Effector CD4-positive, alpha-beta T cell (primary cell): ENCODE measurements at regions not wholly inside any gene's neighbourhood (a gene's known extent, or its start where the extent isn't known, plus 50 kb on each side); places are given as distances from the start of the nearest gene placed in this dataset.
A peak's percentile ranks its signal among the peaks of the same experiment; 100 is the strongest.

Experiments
- DNase-seq: peaks from one replicate; pipeline ENCODE4 v3.0.0-alpha.2; 2020

- DNase-seq: peak; percentile 5
Observed at GRCh38 chr6:148177589-148178233, 164.9 kb upstream of the SASH1 start.

GRCh38 chr6:148179786-148180185 is 162.9 kb upstream of the SASH1 start:
- DNase-seq: no peak

- no peak for DNase-seq
Observed at GRCh38 chr6:148182378-148182777, 160.3 kb upstream of the SASH1 start.

- DNase-seq: no peak
Observed at GRCh38 chr6:148183776-148184175, 158.9 kb upstream of the SASH1 start.

- DNase-seq: no peak
Observed at GRCh38 chr6:148186916-148187315, 155.7 kb upstream of the SASH1 start.

GRCh38 chr6:148192310-148192709 is 150.3 kb upstream of the SASH1 start:
- DNase-seq: no peak

GRCh38 chr6:148193063-148193680 is 149.5 kb upstream of the SASH1 start:
- no peak for DNase-seq

GRCh38 chr6:148195511-148195910 is 147.1 kb upstream of the SASH1 start:
- no peak for DNase-seq

- DNase-seq: no peak
Observed at GRCh38 chr6:148199584-148199983, 143.1 kb upstream of the SASH1 start.

GRCh38 chr6:148200293-148200692 is 142.3 kb upstream of the SASH1 start:
- no peak for DNase-seq

- DNase-seq: no peak
Observed at GRCh38 chr6:148200781-148201180, 141.9 kb upstream of the SASH1 start.

GRCh38 chr6:148203281-148203925 is 139.2 kb upstream of the SASH1 start:
- no peak for DNase-seq

- DNase-seq: peak; percentile 13
Observed at GRCh38 chr6:148203970-148204369, 138.7 kb upstream of the SASH1 start.

- no peak for DNase-seq
Observed at GRCh38 chr6:148208298-148208697, 134.3 kb upstream of the SASH1 start.

GRCh38 chr6:148211777-148212324 is 130.8 kb upstream of the SASH1 start:
- no peak for DNase-seq

- DNase-seq: no peak
Observed at GRCh38 chr6:148212366-148212765, 130.3 kb upstream of the SASH1 start.

GRCh38 chr6:148213366-148213765 is 129.3 kb upstream of the SASH1 start:
- DNase-seq: no peak

- no peak for DNase-seq
Observed at GRCh38 chr6:148214667-148215066, 128.0 kb upstream of the SASH1 start.

- DNase-seq: no peak
Observed at GRCh38 chr6:148217051-148217450, 125.6 kb upstream of the SASH1 start.

GRCh38 chr6:148217921-148218320 is 124.7 kb upstream of the SASH1 start:
- no peak for DNase-seq

GRCh38 chr6:148218542-148219258 is 123.9 kb upstream of the SASH1 start:
- DNase-seq: no peak

GRCh38 chr6:148221196-148221979 is 121.2 kb upstream of the SASH1 start:
- no peak for DNase-seq

GRCh38 chr6:148222376-148222775 is 120.3 kb upstream of the SASH1 start:
- DNase-seq: no peak
